ENCODE measurements at regions not wholly inside any gene's neighbourhood (a gene's known extent, or its start where the extent isn't known, plus 50 kb on each side); places are given as distances from the start of the nearest gene placed in this dataset.

DNA sequence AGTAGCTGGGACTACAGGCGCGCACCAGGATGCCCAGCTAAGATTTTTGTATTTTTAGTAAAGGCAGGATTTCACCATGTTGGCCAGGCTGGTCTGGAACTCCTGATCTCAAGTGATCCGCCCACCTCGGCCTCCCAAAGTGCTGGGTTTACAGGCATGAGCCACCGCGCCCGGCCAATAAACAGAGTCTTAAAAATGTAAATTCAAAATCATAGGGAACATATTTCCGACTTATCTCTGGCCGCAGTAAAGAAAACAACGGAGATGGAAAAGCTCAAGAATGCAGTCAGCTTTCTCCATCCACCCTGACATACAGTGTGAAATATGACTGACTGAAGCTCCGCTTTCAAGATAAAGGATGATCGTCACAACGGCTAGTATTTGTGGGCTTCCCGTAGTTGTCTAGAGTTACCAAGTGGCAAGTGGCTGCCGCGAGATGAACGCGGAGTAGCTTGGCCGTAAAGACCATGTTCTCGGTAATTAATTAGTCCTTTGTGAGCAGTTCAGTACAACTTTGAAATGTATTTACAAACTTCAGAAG is 495.1 kb upstream of the FAT1 start:
- TF ChIP-seq, protein P1, sequence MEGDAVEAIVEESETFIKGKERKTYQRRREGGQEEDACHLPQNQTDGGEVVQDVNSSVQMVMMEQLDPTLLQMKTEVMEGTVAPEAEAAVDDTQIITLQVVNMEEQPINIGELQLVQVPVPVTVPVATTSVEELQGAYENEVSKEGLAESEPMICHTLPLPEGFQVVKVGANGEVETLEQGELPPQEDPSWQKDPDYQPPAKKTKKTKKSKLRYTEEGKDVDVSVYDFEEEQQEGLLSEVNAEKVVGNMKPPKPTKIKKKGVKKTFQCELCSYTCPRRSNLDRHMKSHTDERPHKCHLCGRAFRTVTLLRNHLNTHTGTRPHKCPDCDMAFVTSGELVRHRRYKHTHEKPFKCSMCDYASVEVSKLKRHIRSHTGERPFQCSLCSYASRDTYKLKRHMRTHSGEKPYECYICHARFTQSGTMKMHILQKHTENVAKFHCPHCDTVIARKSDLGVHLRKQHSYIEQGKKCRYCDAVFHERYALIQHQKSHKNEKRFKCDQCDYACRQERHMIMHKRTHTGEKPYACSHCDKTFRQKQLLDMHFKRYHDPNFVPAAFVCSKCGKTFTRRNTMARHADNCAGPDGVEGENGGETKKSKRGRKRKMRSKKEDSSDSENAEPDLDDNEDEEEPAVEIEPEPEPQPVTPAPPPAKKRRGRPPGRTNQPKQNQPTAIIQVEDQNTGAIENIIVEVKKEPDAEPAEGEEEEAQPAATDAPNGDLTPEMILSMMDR (IDR thresholded peaks at IDR 0.05): no peak
- no peak for TF ChIP-seq POLR2A (IDR thresholded peaks at IDR 0.05)
